H1 (cell line): ENCODE measurements at regions not wholly inside any gene's neighbourhood (a gene's known extent, or its start where the extent isn't known, plus 50 kb on each side); places are given as distances from the start of the nearest gene placed in this dataset.

ENCODE experiments used
- CTCF ChIA-PET: fragments of 300-600 bp; sonication (Branson Sonifier 250); formaldehyde crosslinking; loops from one replicate; lab custom pipeline; 2021; ENCODE audit not compliant: partially characterized antibody; lab: Charles Lee
- POLR2A ChIA-PET: fragments of 300-600 bp; sonication (Branson Sonifier 250); formaldehyde crosslinking; loops from one replicate; lab custom pipeline; 2021; ENCODE audit warnings: inconsistent platforms; ENCODE audit not compliant: partially characterized antibody; lab: Charles Lee
- DNase-seq, 2 experiments: peaks; one replicate each; pipeline versions ENCODE4 v3.0.0 to v3.0.0-alpha.2; 2010 to 2022; ENCODE audit warnings: low spot score in 2 of 2, low read depth in 1 of 2, mixed read lengths in 1 of 2
- FAIRE-seq: peaks from 2 replicates; lab custom pipeline; 2011; peaks lifted over from hg19 to GRCh38; lab: Jason Lieb, UNC
- H2AFZ ChIP-seq: 2 replicates; pipeline ENCODE4 v1.8.1; 2012; ENCODE audit warnings: low read length, inconsistent platforms
- H2AK5ac ChIP-seq: 2 replicates; pipeline ENCODE4 v1.6.1; 2013; ENCODE audit warnings: low read depth, low read length
- H2BK120ac ChIP-seq: replicated peaks from 2 replicates; pipeline ENCODE3; 2013; ENCODE audit warnings: low read depth, low read length, inconsistent platforms
- H2BK12ac ChIP-seq: 2 replicates; pipeline ENCODE4 v1.6.1; 2013; ENCODE audit warnings: low read depth, low read length
- H2BK15ac ChIP-seq: 2 replicates; pipeline ENCODE4 v1.6.1; 2013; ENCODE audit warnings: low read length
- H2BK20ac ChIP-seq: 2 replicates; pipeline ENCODE4 v1.6.1; 2013; ENCODE audit warnings: low read length
- H2BK5ac ChIP-seq: 2 replicates; pipeline ENCODE4 v1.6.1; 2013; ENCODE audit warnings: low read depth, low read length
- H3K14ac ChIP-seq: 2 replicates; pipeline ENCODE4 v1.6.1; 2013; ENCODE audit warnings: inconsistent platforms; ENCODE audit not compliant: insufficient read length
- H3K18ac ChIP-seq: 2 replicates; pipeline ENCODE4 v1.6.1; 2013; ENCODE audit warnings: low read length; ENCODE audit errors: extremely low read depth
- H3K23ac ChIP-seq: 2 replicates; pipeline ENCODE4 v1.6.1; 2013; ENCODE audit warnings: inconsistent platforms; ENCODE audit not compliant: insufficient read length
- H3K23me2 ChIP-seq: 2 replicates; pipeline ENCODE4 v1.6.1; 2013; ENCODE audit warnings: low read depth, low read length
- H3K27ac ChIP-seq: 2 replicates; pipeline ENCODE4 v1.6.1; 2011; ENCODE audit warnings: low read depth, low read length, inconsistent platforms
- H3K27me3 ChIP-seq, 4 experiments: replicated peaks in 1 of 4; 1 replicate in 1 of 4; 2 replicates in 3 of 4; pipeline versions ENCODE4 v1.6.1 to v1.8.1; 2011 to 2013; ENCODE audit warnings: low read length in 3 of 4, mild to moderate bottlenecking in 3 of 4, inconsistent platforms in 2 of 4, mixed read lengths in 2 of 4, moderate library complexity in 1 of 4; ENCODE audit not compliant: control insufficient read depth in 3 of 4, insufficient read depth in 3 of 4; ENCODE audit errors: extremely low read depth in 1 of 4
- H3K36me3 ChIP-seq, 4 experiments: 2 replicates each; pipeline versions ENCODE4 v1.6.1 to v1.8.1; 2011 to 2013; ENCODE audit warnings: mild to moderate bottlenecking in 4 of 4, low read length in 3 of 4, moderate library complexity in 2 of 4, control low read depth in 1 of 4, inconsistent platforms in 1 of 4; ENCODE audit not compliant: insufficient read depth in 4 of 4, control insufficient read depth in 2 of 4
- H3K4ac ChIP-seq: replicated peaks from 2 replicates; pipeline ENCODE3; 2013; ENCODE audit warnings: low read length, low read depth, mixed read lengths, inconsistent platforms; ENCODE audit not compliant: insufficient read length
- H3K4me1 ChIP-seq, 4 experiments: replicated peaks in 1 of 4; 1 replicate in 1 of 4; 2 replicates in 3 of 4; pipeline versions ENCODE4 v1.6.1 to v1.8.1; 2011 to 2013; ENCODE audit warnings: low read length in 3 of 4, inconsistent platforms in 2 of 4, mixed read lengths in 1 of 4; ENCODE audit not compliant: insufficient read depth in 4 of 4, control insufficient read depth in 3 of 4
- H3K4me2 ChIP-seq, 2 experiments: 2 replicates each; pipeline versions ENCODE4 v1.6.1 to v1.8.1; 2011 to 2013; ENCODE audit warnings: low read depth in 2 of 2, low read length in 2 of 2, control low read depth in 1 of 2, inconsistent platforms in 1 of 2, mild to moderate bottlenecking in 1 of 2; ENCODE audit not compliant: insufficient read depth in 1 of 2
- H3K4me3 ChIP-seq, 4 experiments: fragments of 200-600, 300-600 bp in 1 of 4; sonication (generic), shearing (Covaris generic), sonication (Bioruptor Twin) in 1 of 4; 2 replicates each; pipeline versions ENCODE4 v1.5.1 to v1.8.1; 2011 to 2016; ENCODE audit warnings: low read length in 4 of 4, low read depth in 3 of 4, control low read depth in 2 of 4, inconsistent platforms in 2 of 4, mild to moderate bottlenecking in 2 of 4, mixed read lengths in 1 of 4, moderate library complexity in 1 of 4; ENCODE audit not compliant: insufficient read depth in 2 of 4; ENCODE audit errors: extremely low read depth in 1 of 4
- H3K56ac ChIP-seq: replicated peaks from 2 replicates; pipeline ENCODE3; 2013; ENCODE audit warnings: low read depth, mild to moderate bottlenecking, mixed read lengths, low read length, inconsistent platforms; ENCODE audit not compliant: insufficient read length
- H3K79me1 ChIP-seq: 2 replicates; pipeline ENCODE4 v1.6.1; 2013; ENCODE audit warnings: low read depth, low read length, control low read depth
- H3K79me2 ChIP-seq, 2 experiments: 2 replicates each; pipeline versions ENCODE4 v1.6.1 to v1.8.1; 2012 to 2013; ENCODE audit warnings: low read length in 2 of 2, mild to moderate bottlenecking in 2 of 2, inconsistent platforms in 1 of 2; ENCODE audit not compliant: insufficient read depth in 2 of 2, control insufficient read depth in 1 of 2
- H3K9ac ChIP-seq, 4 experiments: replicated peaks in 1 of 4; 1 replicate in 1 of 4; 2 replicates in 3 of 4; pipeline versions ENCODE4 v1.6.1 to v1.8.1; 2011 to 2013; ENCODE audit warnings: low read depth in 3 of 4, low read length in 3 of 4, control low read depth in 2 of 4, mild to moderate bottlenecking in 2 of 4, moderate library complexity in 2 of 4, inconsistent platforms in 1 of 4; ENCODE audit errors: extremely low read depth in 1 of 4
- H3K9me3 ChIP-seq, 2 experiments: 2 replicates each; pipeline versions ENCODE4 v1.6.1 to v1.8.1; 2012 to 2013; ENCODE audit warnings: mild to moderate bottlenecking in 2 of 2, moderate library complexity in 2 of 2, control low read depth in 1 of 2, inconsistent platforms in 1 of 2, low read depth in 1 of 2, low read length in 1 of 2, mixed read lengths in 1 of 2; ENCODE audit not compliant: insufficient read depth in 2 of 2
- H4K20me1 ChIP-seq, 2 experiments: replicated peaks in 1 of 2; 2 replicates each; pipeline versions ENCODE3 to v1.8.1; 2011 to 2013; ENCODE audit warnings: inconsistent platforms in 2 of 2, low read length in 2 of 2, mild to moderate bottlenecking in 1 of 2; ENCODE audit not compliant: insufficient read depth in 2 of 2, control insufficient read depth in 1 of 2
- H4K5ac ChIP-seq: 2 replicates; pipeline ENCODE4 v1.6.1; 2013; ENCODE audit warnings: low read length, low read depth, mixed read lengths, inconsistent platforms; ENCODE audit not compliant: insufficient read length
- H4K8ac ChIP-seq: 2 replicates; pipeline ENCODE4 v1.8.0; 2013; ENCODE audit warnings: mild to moderate bottlenecking, moderate library complexity, low read length, inconsistent platforms; ENCODE audit not compliant: insufficient read depth; ENCODE audit errors: extremely low read depth
- H4K91ac ChIP-seq: replicated peaks from 2 replicates; pipeline ENCODE3; 2013; ENCODE audit warnings: low read length, mixed read lengths, inconsistent platforms; ENCODE audit not compliant: insufficient read length
- HDAC6 ChIP-seq: IDR thresholded peaks from one replicate; pipeline ENCODE4 v1.7.1; 2012; ENCODE audit warnings: low read depth, mild to moderate bottlenecking, inconsistent platforms, low read length, moderate library complexity
- KDM1A ChIP-seq: fragments of 200-600, 300-600 bp; sonication (generic); IDR thresholded peaks from 2 replicates; pipeline ENCODE4 v1.7.1; 2016; ENCODE audit warnings: mild to moderate bottlenecking, low read length, borderline replicate concordance
- SIN3A ChIP-seq, 2 experiments: IDR thresholded peaks in 1 of 2; conservative IDR thresholded peaks in 1 of 2; 2 replicates each; pipeline ENCODE4 v1.6.1; 2011 to 2012; ENCODE audit warnings: low read length in 2 of 2, improper control_type of control experiment in 1 of 2, low read depth in 1 of 2, mild to moderate bottlenecking in 1 of 2
- SP4 ChIP-seq: IDR thresholded peaks from 2 replicates; pipeline ENCODE4 v1.6.1; 2012; ENCODE audit warnings: low read length, inconsistent platforms
- TF ChIP-seq, protein P1 (sequence below), 3 experiments: IDR thresholded peaks; 1 replicate in 2 of 3; 2 replicates in 1 of 3; pipeline versions ENCODE4 v1.5.1 to v1.6.1; 2011; ENCODE audit warnings: low read length in 3 of 3, mild to moderate bottlenecking in 3 of 3, inconsistent platforms in 2 of 3, low read depth in 1 of 3, moderate library complexity in 1 of 3; ENCODE audit not compliant: insufficient read depth in 1 of 3; ENCODE audit errors: control extremely low read depth in 1 of 3

DNA sequence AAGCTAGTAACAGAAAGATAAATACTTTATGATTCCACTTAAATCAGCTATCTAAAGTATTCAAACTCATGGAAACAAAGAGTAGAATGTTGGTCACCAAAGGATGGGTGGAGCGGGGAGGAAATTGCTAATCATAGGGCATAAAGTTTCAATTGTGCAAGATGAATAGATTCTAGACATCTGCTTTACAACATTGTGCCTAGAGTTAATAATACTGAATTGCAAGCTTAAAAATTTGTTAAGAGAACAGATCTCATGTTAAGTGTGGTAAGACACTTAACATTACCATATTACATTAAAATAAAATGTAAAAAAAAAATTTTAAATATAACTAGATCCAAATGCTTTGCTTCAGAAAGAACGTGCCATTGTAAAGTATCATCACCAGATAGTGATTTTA is 411.1 kb upstream of the MBL2 start (continued):
- no peak for TF ChIP-seq KDM1A
- TF ChIP-seq, all 59 proteins: peak for 0

- Histone ChIP-seq H2BK12ac (no peak overlapping the region), H3K4me2 (no peak overlapping the region), H3K27me3 (no peaks in the 10 kb centered on the region), H4K91ac (no peak overlapping the region), H3K27ac (no peak overlapping the region), H2BK15ac (no peak overlapping the region), H3K4me3 (no peak overlapping the region), H2AFZ (peak overlapping the region; percentile 12; the same call in 1 of the 2 replicates), H3K14ac (no peak overlapping the region), H3K4me1 (no peaks in the 10 kb centered on the region), H3K79me2 (no peaks in the 10 kb centered on the region), H3K18ac (no peak overlapping the region), H3K4ac (no peak overlapping the region), H4K20me1 (no peaks in the 10 kb centered on the region), H2BK20ac (no peak overlapping the region), H3K36me3 (no peaks in the 10 kb centered on the region), H3K9ac (no peak overlapping the region), H2AK5ac (no peak overlapping the region), H3K23ac (no peak overlapping the region), H3K56ac (no peak overlapping the region), H3K23me2 (no peaks in the 10 kb centered on the region), H3K79me1 (no peaks in the 10 kb centered on the region), H2BK5ac (no peak overlapping the region), H2BK120ac (no peak overlapping the region), H4K8ac (no peak overlapping the region), H4K5ac (no peak overlapping the region), H3K9me3 (no peaks in the 10 kb centered on the region)
- TF ChIP-seq, protein P1, sequence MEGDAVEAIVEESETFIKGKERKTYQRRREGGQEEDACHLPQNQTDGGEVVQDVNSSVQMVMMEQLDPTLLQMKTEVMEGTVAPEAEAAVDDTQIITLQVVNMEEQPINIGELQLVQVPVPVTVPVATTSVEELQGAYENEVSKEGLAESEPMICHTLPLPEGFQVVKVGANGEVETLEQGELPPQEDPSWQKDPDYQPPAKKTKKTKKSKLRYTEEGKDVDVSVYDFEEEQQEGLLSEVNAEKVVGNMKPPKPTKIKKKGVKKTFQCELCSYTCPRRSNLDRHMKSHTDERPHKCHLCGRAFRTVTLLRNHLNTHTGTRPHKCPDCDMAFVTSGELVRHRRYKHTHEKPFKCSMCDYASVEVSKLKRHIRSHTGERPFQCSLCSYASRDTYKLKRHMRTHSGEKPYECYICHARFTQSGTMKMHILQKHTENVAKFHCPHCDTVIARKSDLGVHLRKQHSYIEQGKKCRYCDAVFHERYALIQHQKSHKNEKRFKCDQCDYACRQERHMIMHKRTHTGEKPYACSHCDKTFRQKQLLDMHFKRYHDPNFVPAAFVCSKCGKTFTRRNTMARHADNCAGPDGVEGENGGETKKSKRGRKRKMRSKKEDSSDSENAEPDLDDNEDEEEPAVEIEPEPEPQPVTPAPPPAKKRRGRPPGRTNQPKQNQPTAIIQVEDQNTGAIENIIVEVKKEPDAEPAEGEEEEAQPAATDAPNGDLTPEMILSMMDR (IDR thresholded peaks at IDR 0.05; ENCODE audit: control extremely low read depth in 1 of 3, insufficient read depth in 1 of 3, low read depth in 1 of 3, low read length in 3 of 3), result no peak
- TF ChIP-seq HDAC6 (no peak), SIN3A (conservative IDR thresholded peaks at IDR 0.05 in 1 of 2, IDR thresholded peaks at IDR 0.05 in 1 of 2; ENCODE audit: low read depth in 1 of 2, low read length in 2 of 2) (no peak), SP4 (no peak)
- POLR2A ChIA-PET, result no interaction called here
- CTCF ChIA-PET, result interaction anchor here (1.1 kb wide), 1 partner anchor 228 kb away, joined by 3 read pairs; no protein-coding TSS in a partner anchor
- DNase-seq (no peak), FAIRE-seq (no peak)
Measured at GRCh38 chr10:53177468-53177867, 404.9 kb upstream of the MBL2 start.
